GM18520 (cell line): ENCODE measurements at regions not wholly inside any gene's neighbourhood (a gene's known extent, or its start where the extent isn't known, plus 50 kb on each side); places are given as distances from the start of the nearest gene placed in this dataset.

Experiments
- ATAC-seq: cut with Tn5 transposase; IDR thresholded peaks from one replicate; pipeline ENCODE4 v1.9.1; 2021; ENCODE audit not compliant: unreplicated experiment

GRCh38 chr15:70475921-70476320 is 287.4 kb downstream of the UACA start:
- no peak for ATAC-seq

- no peak for ATAC-seq
Observed at GRCh38 chr15:70475407-70475781, 288.0 kb downstream of the UACA start.

GRCh38 chr15:70474471-70475406 is 288.6 kb downstream of the UACA start:
- ATAC-seq, result no peak

GRCh38 chr15:70473581-70474370 is 289.6 kb downstream of the UACA start:
- ATAC-seq, result no peak

GRCh38 chr15:70471517-70471916 is 291.8 kb downstream of the UACA start:
- no peak for ATAC-seq

- no peak for ATAC-seq
Observed at GRCh38 chr15:70470556-70471191, 292.7 kb downstream of the UACA start.

- no peak for ATAC-seq
Observed at GRCh38 chr15:70469651-70470555, 293.5 kb downstream of the UACA start.

- ATAC-seq, result no peak
Observed at GRCh38 chr15:70469182-70469581, 294.2 kb downstream of the UACA start.

- ATAC-seq, result no peak
Observed at GRCh38 chr15:70466895-70467529, 296.3 kb downstream of the UACA start.

GRCh38 chr15:70466305-70466704 is 297.1 kb downstream of the UACA start:
- no peak for ATAC-seq

- no peak for ATAC-seq
Observed at GRCh38 chr15:70465812-70466211, 297.5 kb downstream of the UACA start.

GRCh38 chr15:70463453-70463834 is 299.9 kb downstream of the UACA start:
- peak; percentile 5 for ATAC-seq

- ATAC-seq, result no peak
Observed at GRCh38 chr15:70461992-70462391, 301.4 kb downstream of the UACA start.

GRCh38 chr15:70461017-70461416 is 302.3 kb downstream of the UACA start:
- ATAC-seq, result no peak

- ATAC-seq, result no peak
Observed at GRCh38 chr15:70459312-70459711, 304.0 kb downstream of the UACA start.

- ATAC-seq, result no peak
Observed at GRCh38 chr15:70453766-70454165, 309.6 kb downstream of the UACA start.

- ATAC-seq, result no peak
Observed at GRCh38 chr15:70453238-70453637, 310.1 kb downstream of the UACA start.

GRCh38 chr15:70451821-70452653 is 311.3 kb downstream of the UACA start:
- no peak for ATAC-seq

- no peak for ATAC-seq
Observed at GRCh38 chr15:70450142-70450443, 313.3 kb downstream of the UACA start.
